ENCODE measurements at regions not wholly inside any gene's neighbourhood (a gene's known extent, or its start where the extent isn't known, plus 50 kb on each side); places are given as distances from the start of the nearest gene placed in this dataset.
A peak's percentile ranks its signal among the peaks of the same experiment; 100 is the strongest.

- H3K4me1 ChIP-seq, result no peaks in the 10 kb centered on the region
- no peak overlapping the region for H3K4me3 ChIP-seq
- H3K36me3 ChIP-seq, result no peaks in the 10 kb centered on the region
- no peak overlapping the region for H3K27ac ChIP-seq
- no peaks in the 10 kb centered on the region for H3K9me3 ChIP-seq
- DNase-seq, result no peak
- TF ChIP-seq CTCF (IDR thresholded peaks at IDR 0.05), result no peak
- H3K27me3 ChIP-seq, result no peaks in the 10 kb centered on the region
- intact Hi-C loops (cut with DNase I; ENCODE audit: low total_unique reads), result no loop called here
These were observed 136.1 kb downstream of the DCAF12L2 start for GRCh38 chrX:126030021-126030420.

DNA sequence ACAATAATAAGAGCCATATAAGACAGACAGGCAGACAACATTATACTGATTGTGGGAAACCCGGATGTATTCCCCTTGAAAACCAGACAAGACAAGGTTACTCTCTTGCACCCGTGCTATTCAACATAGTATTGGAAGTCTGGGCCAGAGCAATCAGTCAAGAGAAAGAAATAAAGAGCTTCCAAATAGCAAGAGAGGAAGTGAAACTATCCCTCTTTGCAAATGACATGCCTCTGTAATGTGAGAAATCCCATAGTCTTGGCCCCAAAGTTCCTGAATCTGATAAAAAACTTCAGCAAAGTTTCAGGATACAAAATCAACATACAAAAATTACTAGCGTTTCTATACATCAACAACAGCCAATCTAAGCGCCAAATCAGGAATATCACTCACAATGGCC is 102.1 kb downstream of the DCAF12L2 start:
- no peak overlapping the region for H3K27ac ChIP-seq
- H3K4me3 ChIP-seq, result no peak overlapping the region
- no peaks in the 10 kb centered on the region for H3K36me3 ChIP-seq
- H3K9me3 ChIP-seq, result no peaks in the 10 kb centered on the region
- no peak for DNase-seq
- intact Hi-C loops (cut with DNase I; ENCODE audit: low total_unique reads), result no loop called here
- H3K4me1 ChIP-seq, result no peaks in the 10 kb centered on the region
- TF ChIP-seq CTCF (IDR thresholded peaks at IDR 0.05), result no peak
- no peaks in the 10 kb centered on the region for H3K27me3 ChIP-seq

DNA sequence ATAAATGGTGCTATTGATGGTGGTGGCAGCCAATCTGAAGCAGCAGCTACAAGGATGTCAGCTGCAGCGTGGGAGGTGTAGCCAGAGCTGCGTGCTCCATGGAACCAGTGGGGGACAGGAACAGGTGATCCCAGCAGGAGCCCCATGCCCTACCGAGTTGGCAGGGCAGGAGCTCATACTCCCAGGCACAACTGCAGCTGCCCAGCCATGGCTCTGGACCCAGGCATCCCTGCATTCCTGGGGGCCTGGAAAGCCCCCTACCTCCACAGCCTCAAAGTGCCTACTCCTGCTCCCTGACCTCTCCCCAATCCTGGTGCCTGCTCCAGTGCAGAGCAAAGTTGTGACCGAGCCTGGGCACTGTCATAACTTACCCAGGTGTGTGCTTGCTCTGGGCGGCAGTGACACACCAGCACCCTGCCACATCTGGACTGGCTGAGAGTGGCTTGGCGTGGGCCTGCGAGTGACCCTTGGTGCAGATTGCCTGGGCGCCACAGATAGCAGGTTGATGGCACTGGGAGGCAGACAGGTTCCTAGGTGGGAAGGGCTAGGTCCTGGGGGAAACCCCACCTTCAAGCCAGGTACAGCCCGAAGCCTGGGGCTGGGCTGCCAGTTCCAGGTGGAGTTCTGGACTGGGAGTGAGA is 101.1 kb downstream of the DCAF12L2 start:
- no peak for TF ChIP-seq CTCF (IDR thresholded peaks at IDR 0.05)
- no peaks in the 10 kb centered on the region for H3K27me3 ChIP-seq
- H3K36me3 ChIP-seq, result no peaks in the 10 kb centered on the region
- peak in 1 of 2 donors; percentile 24 for DNase-seq
- intact Hi-C loops (cut with DNase I; ENCODE audit: low total_unique reads), result no loop called here
- H3K9me3 ChIP-seq, result no peaks in the 10 kb centered on the region
- H3K27ac ChIP-seq, result no peak overlapping the region
- H3K4me1 ChIP-seq, result no peaks in the 10 kb centered on the region
- no peak overlapping the region for H3K4me3 ChIP-seq

DNA sequence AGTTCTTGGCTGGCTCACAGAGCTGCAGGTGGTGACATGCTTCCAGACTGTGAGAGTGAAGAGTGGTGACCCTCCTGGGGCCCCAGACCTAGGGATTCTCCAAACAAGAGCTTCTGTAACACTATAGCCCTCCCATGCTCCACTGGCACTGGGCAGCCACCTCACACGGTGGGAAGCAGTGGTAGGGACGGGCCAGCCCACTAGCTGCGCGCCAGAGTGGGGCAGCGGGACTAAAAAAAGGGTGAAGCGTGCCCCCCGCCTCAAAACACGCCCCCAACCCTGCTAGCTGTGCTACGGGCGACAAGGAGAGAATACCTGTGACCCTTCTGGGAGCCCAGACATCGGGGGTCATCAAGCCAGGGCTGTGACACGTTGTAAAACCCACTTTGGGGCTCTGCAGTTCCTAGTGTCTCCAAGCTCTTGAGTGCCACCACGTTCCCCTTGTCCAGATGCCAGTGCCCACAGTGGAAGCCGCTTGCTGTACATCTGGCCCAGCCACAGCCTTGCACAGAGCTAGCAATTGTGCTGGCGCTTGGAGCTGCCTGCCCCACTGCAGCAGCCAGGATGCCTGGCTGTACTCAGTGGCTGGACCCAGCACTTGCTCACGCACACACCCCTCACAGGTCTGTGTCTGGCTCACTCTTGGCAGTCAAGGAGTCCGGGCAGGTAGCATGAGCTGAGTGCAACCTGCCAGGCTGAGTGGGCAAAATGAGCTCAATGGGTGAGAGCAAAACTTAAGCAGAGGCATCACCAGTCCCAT is 100.0 kb downstream of the DCAF12L2 start:
- intact Hi-C loops (cut with DNase I; ENCODE audit: low total_unique reads), result no loop called here
- no peaks in the 10 kb centered on the region for H3K9me3 ChIP-seq
- H3K27ac ChIP-seq, result no peak overlapping the region
- no peaks in the 10 kb centered on the region for H3K4me1 ChIP-seq
- H3K27me3 ChIP-seq, result no peaks in the 10 kb centered on the region
- peak in 1 of 2 donors; percentile 17 for DNase-seq
- no peaks in the 10 kb centered on the region for H3K36me3 ChIP-seq
- TF ChIP-seq CTCF (IDR thresholded peaks at IDR 0.05), result no peak
- no peak overlapping the region for H3K4me3 ChIP-seq

Measured in tibial artery (tissue), 4 donors.